GM12864 (cell line): ENCODE measurements at regions not wholly inside any gene's neighbourhood (a gene's known extent, or its start where the extent isn't known, plus 50 kb on each side); places are given as distances from the start of the nearest gene placed in this dataset.

Source experiments
- DNase-seq: peaks from one replicate; pipeline ENCODE4 v3.0.0-alpha.2; 2011; ENCODE audit warnings: low read depth
- H3K4me3 ChIP-seq: 2 replicates; pipeline ENCODE4 v1.5.1; 2011; ENCODE audit warnings: mild to moderate bottlenecking, low read depth, low read length, control low read depth
- CTCF ChIP-seq: IDR thresholded peaks from 2 replicates; pipeline ENCODE4 v1.5.1; 2011; ENCODE audit warnings: low read depth, mild to moderate bottlenecking, moderate library complexity, low read length, control low read depth, inconsistent platforms; ENCODE audit errors: missing control alignments

GRCh38 chr4:135368831-135369230 is 1167.2 kb upstream of the PABPC4L start:
- TF ChIP-seq CTCF, result no peak
- no peak overlapping the region for H3K4me3 ChIP-seq
- DNase-seq, result no peak

GRCh38 chr4:135365065-135365464 is 1163.5 kb upstream of the PABPC4L start:
- TF ChIP-seq CTCF, result no peak
- H3K4me3 ChIP-seq, result no peak overlapping the region
- DNase-seq, result no peak

- H3K4me3 ChIP-seq, result no peak overlapping the region
- TF ChIP-seq CTCF, result no peak
- no peak for DNase-seq
These were observed 1157.5 kb upstream of the PABPC4L start for GRCh38 chr4:135359128-135359527.

- no peak for TF ChIP-seq CTCF
- DNase-seq, result no peak
- no peak overlapping the region for H3K4me3 ChIP-seq
These were observed 1155.5 kb upstream of the PABPC4L start for GRCh38 chr4:135357091-135357490.

- DNase-seq, result no peak
- H3K4me3 ChIP-seq, result no peak overlapping the region
- no peak for TF ChIP-seq CTCF
These were observed 1153.3 kb upstream of the PABPC4L start for GRCh38 chr4:135354876-135355275.

GRCh38 chr4:135353008-135353407 is 1151.4 kb upstream of the PABPC4L start:
- no peak overlapping the region for H3K4me3 ChIP-seq
- TF ChIP-seq CTCF, result no peak
- no peak for DNase-seq

GRCh38 chr4:135344492-135344891 is 1142.9 kb upstream of the PABPC4L start:
- DNase-seq, result no peak
- no peak for TF ChIP-seq CTCF
- H3K4me3 ChIP-seq, result no peak overlapping the region
